OCI-LY7 (cell line): ENCODE measurements at regions not wholly inside any gene's neighbourhood (a gene's known extent, or its start where the extent isn't known, plus 50 kb on each side); places are given as distances from the start of the nearest gene placed in this dataset.

ENCODE experiments used
- CTCF ChIP-seq: fragments of 200-600 bp; sonication (generic); conservative IDR thresholded peaks from 2 replicates; pipeline ENCODE4 v1.5.1; 2014; ENCODE audit warnings: mild to moderate bottlenecking, antibody characterized with exemption, low read length, moderate library complexity, mixed read lengths
- EZH2phosphoT487 ChIP-seq: fragments of 200-600 bp; sonication (generic); IDR thresholded peaks from 2 replicates; pipeline ENCODE4 v1.6.1; 2018; ENCODE audit warnings: low read depth, borderline replicate concordance, mild to moderate bottlenecking, mixed run types, antibody characterized with exemption, low read length, moderate library complexity, mixed read lengths

GRCh38 chr5:142500227-142500905 lies 175.5 kb upstream of the SPRY4 start:
- TF ChIP-seq CTCF (no peak), EZH2phosphoT487 (no peak)
